ENCODE measurements at regions not wholly inside any gene's neighbourhood (a gene's known extent, or its start where the extent isn't known, plus 50 kb on each side); places are given as distances from the start of the nearest gene placed in this dataset.

- intact Hi-C loops (cut with DNase I) = no loop called here
- TF ChIP-seq POLR2A (IDR thresholded peaks at IDR 0.05; ENCODE audit: low read depth) (no peak), EP300 (IDR thresholded peaks at IDR 0.05) (no peak), POLR2AphosphoS5 (IDR thresholded peaks at IDR 0.05) (no peak), CTCF (IDR thresholded peaks at IDR 0.05) (no peak)
Observed at GRCh38 chr14:44297437-44297836, 209.6 kb downstream of the FSCB start.

GRCh38 chr14:44291366-44291915 lies 215.6 kb downstream of the FSCB start:
- Histone ChIP-seq H3K36me3 (no peaks in the 10 kb centered on the region), H3K4me3 (no peak overlapping the region)
- 53% methylated on average over 8 of the region's 8 CpGs for WGBS

More at GRCh38 chr14:44297437-44297836, 209.6 kb downstream of the FSCB start:
- Histone ChIP-seq H3K27me3 (no peaks in the 10 kb centered on the region), H3K4me1 (no peaks in the 10 kb centered on the region), H3K9me3 (peaks cover 0 to 9% (median 3%) of the 10 kb centered on the region in 4 donors), H3K27ac (replicated peaks in 1 of 4) (no peak overlapping the region), H3K36me3 (no peaks in the 10 kb centered on the region), H3K4me3 (no peak overlapping the region)
- DNase-seq (ENCODE audit: extremely low spot score) = no peak

GRCh38 chr14:44287858-44288257 lies 219.2 kb downstream of the FSCB start:
- DNase-seq (ENCODE audit: extremely low spot score) = no peak
- intact Hi-C loops (cut with DNase I) = no loop called here
- no peaks in the 10 kb centered on the region for H3K9me3 ChIP-seq
- H3K4me1 ChIP-seq = no peaks in the 10 kb centered on the region
- no peak overlapping the region for H3K4me3 ChIP-seq
- no peaks in the 10 kb centered on the region for H3K36me3 ChIP-seq
- WGBS = 78% methylated on average over 2 of the region's 2 CpGs
- H3K27me3 ChIP-seq = no peaks in the 10 kb centered on the region
- TF ChIP-seq EP300 (IDR thresholded peaks at IDR 0.05) (no peak), POLR2A (IDR thresholded peaks at IDR 0.05; ENCODE audit: low read depth) (no peak), POLR2AphosphoS5 (IDR thresholded peaks at IDR 0.05) (no peak), CTCF (IDR thresholded peaks at IDR 0.05) (no peak)
- no peak overlapping the region for H3K27ac ChIP-seq (replicated peaks in 1 of 4)

More at GRCh38 chr14:44291366-44291915, 215.6 kb downstream of the FSCB start:
- Histone ChIP-seq H3K4me1 (no peaks in the 10 kb centered on the region), H3K9me3 (no peaks in the 10 kb centered on the region), H3K27ac (replicated peaks in 1 of 4) (no peak overlapping the region), H3K27me3 (no peaks in the 10 kb centered on the region)
- DNase-seq (ENCODE audit: extremely low spot score) = no peak
- intact Hi-C loops (cut with DNase I) = no loop called here
- TF ChIP-seq POLR2A (IDR thresholded peaks at IDR 0.05; ENCODE audit: low read depth) (no peak), EP300 (IDR thresholded peaks at IDR 0.05) (no peak), CTCF (IDR thresholded peaks at IDR 0.05) (no peak), POLR2AphosphoS5 (IDR thresholded peaks at IDR 0.05) (no peak)

GRCh38 chr14:44286201-44286600 lies 220.9 kb downstream of the FSCB start:
- Histone ChIP-seq H3K9me3 (no peaks in the 10 kb centered on the region), H3K4me3 (no peak overlapping the region), H3K4me1 (no peaks in the 10 kb centered on the region), H3K27me3 (no peaks in the 10 kb centered on the region), H3K27ac (replicated peaks in 1 of 4) (no peak overlapping the region), H3K36me3 (no peaks in the 10 kb centered on the region)
- intact Hi-C loops (cut with DNase I) = no loop called here
- WGBS = 89% methylated on average over 2 of the region's 2 CpGs
- DNase-seq (ENCODE audit: extremely low spot score) = no peak
- TF ChIP-seq EP300 (IDR thresholded peaks at IDR 0.05) (no peak), CTCF (IDR thresholded peaks at IDR 0.05) (no peak), POLR2A (IDR thresholded peaks at IDR 0.05; ENCODE audit: low read depth) (no peak), POLR2AphosphoS5 (IDR thresholded peaks at IDR 0.05) (no peak)

- no peak overlapping the region for H3K4me3 ChIP-seq
- TF ChIP-seq POLR2A (IDR thresholded peaks at IDR 0.05; ENCODE audit: low read depth) (no peak), EP300 (IDR thresholded peaks at IDR 0.05) (no peak), CTCF (IDR thresholded peaks at IDR 0.05) (no peak), POLR2AphosphoS5 (IDR thresholded peaks at IDR 0.05) (no peak)
- H3K4me1 ChIP-seq = no peaks in the 10 kb centered on the region
- no peaks in the 10 kb centered on the region for H3K9me3 ChIP-seq
- no peaks in the 10 kb centered on the region for H3K36me3 ChIP-seq
- WGBS = 44% methylated on average over 1 of the region's 1 CpG
- intact Hi-C loops (cut with DNase I) = no loop called here
- no peaks in the 10 kb centered on the region for H3K27me3 ChIP-seq
- H3K27ac ChIP-seq (replicated peaks in 1 of 4) = no peak overlapping the region
- no peak for DNase-seq (ENCODE audit: extremely low spot score)
Observed at GRCh38 chr14:44283836-44284235, 223.2 kb downstream of the FSCB start.
